SK-N-SH treated with all-trans-retinoic acid at 6 μM for 48 hours (cell line): ENCODE measurements at regions not wholly inside any gene's neighbourhood (a gene's known extent, or its start where the extent isn't known, plus 50 kb on each side); places are given as distances from the start of the nearest gene placed in this dataset.

Source experiments
- ATAC-seq: fragments of 200-7000 bp; cut with Tn5 transposase; 3 replicates; pipeline ENCODE4 v1.9.1; 2020; ENCODE audit warnings: mild to moderate bottlenecking, moderate library complexity
- BACH2 ChIP-seq: fragments of 250-450 bp; sonication (Bioruptor Pico); IDR thresholded peaks from 2 replicates; pipeline ENCODE4 v1.9.0; 2021; ENCODE audit warnings: mild to moderate bottlenecking, borderline replicate concordance
- CREB5 ChIP-seq: fragments of 250-450 bp; sonication (Bioruptor Pico); IDR thresholded peaks from 2 replicates; pipeline ENCODE4 v1.5.1; 2020; ENCODE audit warnings: low read depth, mild to moderate bottlenecking, moderate library complexity
- CSDC2 ChIP-seq: fragments of 250-450 bp; sonication (Bioruptor Pico); IDR thresholded peaks from 2 replicates; pipeline ENCODE4 v1.5.0; 2020; ENCODE audit warnings: mild to moderate bottlenecking, moderate library complexity
- CSRNP3 ChIP-seq: fragments of 250-450 bp; sonication (Bioruptor Pico); IDR thresholded peaks from 2 replicates; pipeline ENCODE4 v1.5.1; 2021; ENCODE audit warnings: mild to moderate bottlenecking, moderate library complexity
- GLIS3 ChIP-seq: fragments of 250-450 bp; sonication (Bioruptor Pico); IDR thresholded peaks from 2 replicates; pipeline ENCODE4 v1.5.0; 2020; ENCODE audit warnings: mild to moderate bottlenecking, moderate library complexity
- ISL1 ChIP-seq: fragments of 250-450 bp; sonication (Bioruptor Pico); IDR thresholded peaks from 2 replicates; pipeline ENCODE4 v2.1.2; 2022; ENCODE audit warnings: mild to moderate bottlenecking, moderate library complexity
- OSR1 ChIP-seq: fragments of 250-450 bp; sonication (Bioruptor Pico); IDR thresholded peaks from 2 replicates; pipeline ENCODE4 v1.8.0; 2022; ENCODE audit warnings: moderate library complexity, mild to moderate bottlenecking, inconsistent platforms
- PATZ1 ChIP-seq: fragments of 250-450 bp; sonication (Bioruptor Pico); IDR thresholded peaks from 2 replicates; pipeline ENCODE4 v1.8.0; 2020; ENCODE audit warnings: mild to moderate bottlenecking, moderate library complexity, borderline replicate concordance
- PPARA ChIP-seq: fragments of 250-450 bp; sonication (Bioruptor Pico); IDR thresholded peaks from 2 replicates; pipeline ENCODE4 v1.5.0; 2020; ENCODE audit warnings: mild to moderate bottlenecking, borderline replicate concordance
- RARB ChIP-seq: fragments of 250-450 bp; sonication (Bioruptor Pico); IDR thresholded peaks from 2 replicates; pipeline ENCODE4 v1.8.0; 2021; ENCODE audit warnings: mild to moderate bottlenecking, moderate library complexity
- SNAI2 ChIP-seq: fragments of 250-450 bp; sonication (Bioruptor Pico); IDR thresholded peaks from 2 replicates; pipeline ENCODE4 v1.5.0; 2020; ENCODE audit warnings: mild to moderate bottlenecking, moderate library complexity
- TCF4 ChIP-seq: fragments of 250-450 bp; sonication (Bioruptor Pico); IDR thresholded peaks from 2 replicates; pipeline ENCODE4 v1.8.0; 2021; ENCODE audit warnings: mild to moderate bottlenecking, moderate library complexity, borderline replicate concordance
- TOX ChIP-seq: fragments of 250-450 bp; sonication (Bioruptor Pico); IDR thresholded peaks from 2 replicates; pipeline ENCODE4 v1.8.0; 2021; ENCODE audit warnings: mild to moderate bottlenecking, moderate library complexity, borderline replicate concordance
- ZFP3 ChIP-seq: fragments of 250-450 bp; sonication (Bioruptor Pico); IDR thresholded peaks from 2 replicates; pipeline ENCODE4 v1.5.0; 2020; ENCODE audit warnings: mild to moderate bottlenecking, moderate library complexity
- ZFP30 ChIP-seq: fragments of 450-650 bp; formaldehyde crosslinking; IDR thresholded peaks from 2 replicates; pipeline ENCODE4 v1.5.0; 2022; ENCODE audit warnings: mild to moderate bottlenecking, moderate library complexity
- ZNF565 ChIP-seq: fragments of 450-650 bp; formaldehyde crosslinking; conservative IDR thresholded peaks from 2 replicates; pipeline ENCODE4 v1.5.0; 2020; ENCODE audit warnings: low read depth, mild to moderate bottlenecking, moderate library complexity
- ZNF70 ChIP-seq: fragments of 450-650 bp; formaldehyde crosslinking; IDR thresholded peaks from 2 replicates; pipeline ENCODE4 v1.5.0; 2020; ENCODE audit warnings: mild to moderate bottlenecking, moderate library complexity
- ZNF8 ChIP-seq: fragments of 450-650 bp; formaldehyde crosslinking; IDR thresholded peaks from 2 replicates; pipeline ENCODE4 v1.5.0; 2020; ENCODE audit warnings: mild to moderate bottlenecking, moderate library complexity
- TF ChIP-seq, protein P1 (sequence below): fragments of 250-450 bp; sonication (Bioruptor Pico); IDR thresholded peaks from 2 replicates; pipeline ENCODE4 v1.5.0; 2020; ENCODE audit warnings: mild to moderate bottlenecking, moderate library complexity

- ATAC-seq = no peak
- no peak for TF ChIP-seq SNAI2
- TF ChIP-seq TOX (CRISPR knock-in tag) = no peak
These were observed 240.6 kb downstream of the RBM19 start for GRCh38 chr12:113725557-113725876.

DNA sequence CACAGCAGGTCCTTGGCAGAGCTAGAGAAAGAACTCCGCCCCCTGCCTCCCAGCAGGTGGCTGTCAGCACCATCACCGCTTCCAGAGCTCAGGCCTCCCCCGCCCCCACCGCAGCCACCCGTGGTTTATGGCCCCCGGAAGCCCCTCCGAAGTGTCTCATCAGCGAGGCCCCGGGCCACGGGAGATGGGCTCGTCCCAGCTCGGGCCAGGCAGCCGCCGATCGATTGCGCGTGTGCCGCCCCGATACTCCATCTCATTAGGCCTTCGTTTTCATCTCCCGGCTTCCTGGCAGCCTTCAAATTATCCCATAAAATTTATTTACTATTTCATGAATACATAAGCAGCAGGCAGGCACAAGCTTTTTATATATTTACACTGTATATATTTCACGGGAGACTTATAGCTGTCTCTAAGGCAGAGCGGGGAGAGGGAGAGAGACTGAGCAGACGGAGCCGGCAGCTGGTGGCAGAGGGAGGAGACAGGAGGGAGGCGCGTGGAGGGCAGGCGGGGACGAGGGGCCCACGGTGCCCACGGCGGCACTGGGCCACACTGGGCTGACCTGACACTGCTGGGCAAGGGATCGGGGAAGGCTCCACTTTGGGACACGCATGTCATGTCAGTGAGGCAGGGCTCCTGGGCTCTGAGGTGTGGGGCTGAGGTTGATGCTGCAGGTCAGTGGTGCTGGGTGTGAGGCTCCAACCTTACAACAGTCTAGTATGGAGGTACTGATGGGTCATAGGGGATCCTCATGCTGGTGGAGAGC lies 241.2 kb downstream of the RBM19 start:
- no peak; the same call in 2 of the 3 replicates for ATAC-seq
- no peak for TF ChIP-seq OSR1 (CRISPR knock-in tag)
- no peak for TF ChIP-seq ZNF8 (CRISPR knock-in tag)
- TF ChIP-seq TOX (CRISPR knock-in tag) = no peak
- no peak for TF ChIP-seq CREB5
- no peak for TF ChIP-seq ISL1 (CRISPR knock-in tag)
- no peak for TF ChIP-seq PPARA (CRISPR knock-in tag)

DNA sequence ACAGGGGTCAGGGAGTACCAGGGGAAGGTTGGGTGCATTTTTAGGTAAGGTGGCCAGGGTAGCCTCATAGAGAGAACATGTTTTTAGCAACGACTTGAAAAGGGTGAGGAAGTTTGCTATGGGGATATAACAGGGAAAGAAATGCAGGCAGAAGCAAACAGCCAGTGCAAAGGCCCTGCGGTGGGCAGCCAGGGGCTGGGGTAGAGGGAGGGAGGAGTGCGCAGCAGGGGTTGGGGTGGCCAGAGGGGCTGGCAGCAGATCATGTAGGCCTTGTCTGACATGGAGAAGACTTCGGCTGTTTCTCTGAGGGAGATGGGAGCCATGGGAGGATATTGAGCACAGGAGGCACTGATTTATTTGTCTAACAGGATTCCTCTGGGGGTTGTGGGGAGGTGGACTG lies 242.5 kb downstream of the RBM19 start:
- ATAC-seq = no peak
- TF ChIP-seq ZFP3 (CRISPR knock-in tag) = no peak
- TF ChIP-seq ZNF565 (CRISPR knock-in tag) = no peak
- no peak for TF ChIP-seq ZNF70
- no peak for TF ChIP-seq PPARA (CRISPR knock-in tag)
- TF ChIP-seq OSR1 (CRISPR knock-in tag) = no peak
- TF ChIP-seq GLIS3 = no peak
- no peak for TF ChIP-seq ISL1 (CRISPR knock-in tag)
- TF ChIP-seq SNAI2 = no peak
- TF ChIP-seq ZNF8 (CRISPR knock-in tag) = no peak
- TF ChIP-seq PATZ1 (CRISPR knock-in tag) = no peak
- TF ChIP-seq, protein P1, sequence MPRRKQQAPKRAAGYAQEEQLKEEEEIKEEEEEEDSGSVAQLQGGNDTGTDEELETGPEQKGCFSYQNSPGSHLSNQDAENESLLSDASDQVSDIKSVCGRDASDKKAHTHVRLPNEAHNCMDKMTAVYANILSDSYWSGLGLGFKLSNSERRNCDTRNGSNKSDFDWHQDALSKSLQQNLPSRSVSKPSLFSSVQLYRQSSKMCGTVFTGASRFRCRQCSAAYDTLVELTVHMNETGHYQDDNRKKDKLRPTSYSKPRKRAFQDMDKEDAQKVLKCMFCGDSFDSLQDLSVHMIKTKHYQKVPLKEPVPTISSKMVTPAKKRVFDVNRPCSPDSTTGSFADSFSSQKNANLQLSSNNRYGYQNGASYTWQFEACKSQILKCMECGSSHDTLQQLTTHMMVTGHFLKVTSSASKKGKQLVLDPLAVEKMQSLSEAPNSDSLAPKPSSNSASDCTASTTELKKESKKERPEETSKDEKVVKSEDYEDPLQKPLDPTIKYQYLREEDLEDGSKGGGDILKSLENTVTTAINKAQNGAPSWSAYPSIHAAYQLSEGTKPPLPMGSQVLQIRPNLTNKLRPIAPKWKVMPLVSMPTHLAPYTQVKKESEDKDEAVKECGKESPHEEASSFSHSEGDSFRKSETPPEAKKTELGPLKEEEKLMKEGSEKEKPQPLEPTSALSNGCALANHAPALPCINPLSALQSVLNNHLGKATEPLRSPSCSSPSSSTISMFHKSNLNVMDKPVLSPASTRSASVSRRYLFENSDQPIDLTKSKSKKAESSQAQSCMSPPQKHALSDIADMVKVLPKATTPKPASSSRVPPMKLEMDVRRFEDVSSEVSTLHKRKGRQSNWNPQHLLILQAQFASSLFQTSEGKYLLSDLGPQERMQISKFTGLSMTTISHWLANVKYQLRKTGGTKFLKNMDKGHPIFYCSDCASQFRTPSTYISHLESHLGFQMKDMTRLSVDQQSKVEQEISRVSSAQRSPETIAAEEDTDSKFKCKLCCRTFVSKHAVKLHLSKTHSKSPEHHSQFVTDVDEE (CRISPR knock-in tag) = no peak
- no peak for TF ChIP-seq BACH2 (CRISPR knock-in tag)
- no peak for TF ChIP-seq CSRNP3 (CRISPR knock-in tag)
- TF ChIP-seq, all 23 proteins: peak for 0

DNA sequence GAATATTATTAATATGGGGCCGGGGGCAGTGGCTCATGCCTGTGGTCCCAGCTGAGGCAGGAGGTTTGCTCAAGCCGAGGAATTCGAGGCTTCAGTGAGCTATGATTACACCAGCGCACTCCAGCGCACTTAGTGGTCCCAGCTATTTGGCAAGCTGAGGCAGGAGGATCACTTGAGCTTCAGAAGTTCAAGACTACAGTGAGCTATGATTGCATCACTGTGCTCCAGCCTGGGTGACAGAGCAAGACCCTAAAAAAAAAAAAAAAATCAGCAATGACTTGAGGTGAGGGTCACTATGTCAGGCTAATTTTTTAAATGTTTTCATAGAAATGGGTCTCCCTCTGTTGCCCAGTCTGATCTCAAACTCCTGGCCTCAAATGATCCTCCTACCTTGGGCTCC lies 243.4 kb downstream of the RBM19 start:
- ATAC-seq = no peak
- TF ChIP-seq ZNF8 (CRISPR knock-in tag) = no peak
- no peak for TF ChIP-seq ZFP30 (CRISPR knock-in tag)

GRCh38 chr12:113720629-113721028 lies 245.5 kb downstream of the RBM19 start:
- no peak for ATAC-seq
- TF ChIP-seq ZNF70 (no peak), CREB5 (no peak), PPARA (CRISPR knock-in tag) (no peak), CSRNP3 (CRISPR knock-in tag) (no peak), ZFP30 (CRISPR knock-in tag) (no peak), ZFP3 (CRISPR knock-in tag) (no peak), TCF4 (CRISPR knock-in tag) (no peak), TOX (CRISPR knock-in tag) (no peak), CSDC2 (no peak), OSR1 (CRISPR knock-in tag) (no peak), RARB (CRISPR knock-in tag) (no peak)
- TF ChIP-seq, protein P1 (CRISPR knock-in tag) = no peak
